Testis (tissue), 2 donors: ENCODE measurements at regions not wholly inside any gene's neighbourhood (a gene's known extent, or its start where the extent isn't known, plus 50 kb on each side); places are given as distances from the start of the nearest gene placed in this dataset.
A peak's percentile ranks its signal among the peaks of the same experiment; 100 is the strongest.

Experiments used
- DNase-seq: peaks from one replicate; pipeline ENCODE4 v3.0.0-alpha.2; 2019
- H3K27ac ChIP-seq, 2 donors: fragments of 200-600 bp; sonication (generic); one replicate each; pipeline ENCODE4 v1.5.1; 2019
- H3K27me3 ChIP-seq: fragments of 200-600 bp; sonication (generic); one replicate; pipeline ENCODE4 v1.5.1; 2019
- H3K36me3 ChIP-seq: fragments of 200-600 bp; sonication (generic); one replicate; pipeline ENCODE4 v1.5.1; 2017; ENCODE audit warnings: low read depth; ENCODE audit errors: missing control alignments
- H3K4me1 ChIP-seq: fragments of 200-600 bp; sonication (generic); one replicate; pipeline ENCODE4 v1.5.1; 2019
- H3K4me3 ChIP-seq, 2 donors: fragments of 200-600 bp; sonication (generic); one replicate each; pipeline ENCODE4 v1.5.1; 2017 to 2019
- H3K9me3 ChIP-seq: fragments of 200-600 bp; sonication (generic); one replicate; pipeline ENCODE4 v1.5.1; 2017
- POLR2A ChIP-seq: fragments of 450-650 bp; IDR thresholded peaks from one replicate; pipeline ENCODE4 v1.6.1; 2017; ENCODE audit warnings: antibody characterized with exemption, mild to moderate bottlenecking, moderate library complexity
- WGBS, 2 donors: methylation state at CpG; one replicate each; pipeline ENCODE4 v1.1.5; 2018; 5-methylcytosine and 5-hydroxymethylcytosine counted together
- intact Hi-C: fragments of 100-400 bp; cut with DNase I; formaldehyde crosslinking; loops from one replicate; pipeline ENCODE4 v1.15.1; 2023; ENCODE audit warnings: low total_unique reads
- TF ChIP-seq, protein P1 (sequence below), 3 experiments: fragments of 450-650 bp in 2 of 3; fragments of 200-600 bp in 1 of 3; sonication (generic) in 1 of 3; IDR thresholded peaks; one replicate each; pipeline ENCODE4 v1.5.1; 2016 to 2019; ENCODE audit warnings: antibody characterized with exemption in 3 of 3, mild to moderate bottlenecking in 2 of 3, moderate library complexity in 1 of 3

DNA sequence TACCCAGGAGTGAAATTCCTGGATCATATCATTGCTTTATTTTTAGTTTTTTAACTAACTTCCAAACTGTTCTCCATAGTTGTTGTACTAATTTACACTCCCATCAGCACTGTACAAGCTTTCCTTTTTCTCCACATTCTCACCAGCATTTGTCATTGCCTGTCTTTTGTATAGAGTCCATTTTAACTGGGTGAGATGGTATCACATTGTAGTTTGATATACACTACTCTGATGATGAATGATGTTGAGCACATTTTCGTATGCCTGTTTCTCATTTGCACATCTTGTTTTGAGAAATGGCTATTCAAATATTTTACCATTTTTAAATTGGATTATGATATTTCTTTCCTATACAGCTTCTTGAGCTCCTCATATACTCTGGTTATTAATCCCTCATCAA, 1586.6 kb downstream of the SI start:
- Histone ChIP-seq H3K27me3 (no peaks in the 10 kb centered on the region), H3K27ac (no peak overlapping the region), H3K4me1 (no peaks in the 10 kb centered on the region), H3K4me3 (no peak overlapping the region), H3K36me3 (no peaks in the 10 kb centered on the region), H3K9me3 (no peaks in the 10 kb centered on the region)
- WGBS, 2 donors: 85 to 88% methylated on average over 1 of the region's 1 CpG
- DNase-seq: no peak
- intact Hi-C loops: no loop called here
- no peak for TF ChIP-seq POLR2A
- TF ChIP-seq, protein P1, sequence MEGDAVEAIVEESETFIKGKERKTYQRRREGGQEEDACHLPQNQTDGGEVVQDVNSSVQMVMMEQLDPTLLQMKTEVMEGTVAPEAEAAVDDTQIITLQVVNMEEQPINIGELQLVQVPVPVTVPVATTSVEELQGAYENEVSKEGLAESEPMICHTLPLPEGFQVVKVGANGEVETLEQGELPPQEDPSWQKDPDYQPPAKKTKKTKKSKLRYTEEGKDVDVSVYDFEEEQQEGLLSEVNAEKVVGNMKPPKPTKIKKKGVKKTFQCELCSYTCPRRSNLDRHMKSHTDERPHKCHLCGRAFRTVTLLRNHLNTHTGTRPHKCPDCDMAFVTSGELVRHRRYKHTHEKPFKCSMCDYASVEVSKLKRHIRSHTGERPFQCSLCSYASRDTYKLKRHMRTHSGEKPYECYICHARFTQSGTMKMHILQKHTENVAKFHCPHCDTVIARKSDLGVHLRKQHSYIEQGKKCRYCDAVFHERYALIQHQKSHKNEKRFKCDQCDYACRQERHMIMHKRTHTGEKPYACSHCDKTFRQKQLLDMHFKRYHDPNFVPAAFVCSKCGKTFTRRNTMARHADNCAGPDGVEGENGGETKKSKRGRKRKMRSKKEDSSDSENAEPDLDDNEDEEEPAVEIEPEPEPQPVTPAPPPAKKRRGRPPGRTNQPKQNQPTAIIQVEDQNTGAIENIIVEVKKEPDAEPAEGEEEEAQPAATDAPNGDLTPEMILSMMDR (IDR thresholded peaks at IDR 0.05): no peak

DNA sequence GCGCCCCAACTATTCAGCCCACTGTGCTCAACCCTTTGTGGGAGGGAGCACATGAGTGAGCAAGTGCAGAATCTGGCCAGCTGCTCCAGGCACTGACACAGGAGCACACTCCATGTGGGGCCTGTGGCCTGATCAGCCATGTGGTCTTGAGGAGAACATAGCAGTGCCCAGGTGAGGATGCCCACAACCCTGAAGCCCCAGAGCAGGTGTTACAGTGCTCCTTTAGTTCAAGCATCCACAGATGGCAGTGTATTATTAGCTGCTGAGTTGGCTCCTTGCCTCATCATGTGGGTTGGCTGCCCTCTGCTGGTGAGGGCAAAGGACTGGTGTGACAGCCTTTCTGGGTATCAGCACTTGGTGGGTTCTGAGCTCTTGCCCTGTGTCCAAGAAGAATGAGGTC, 1588.2 kb downstream of the SI start:
- intact Hi-C loops: no loop called here
- DNase-seq: peak; percentile 41
- Histone ChIP-seq H3K4me1 (no peaks in the 10 kb centered on the region), H3K27ac (no peak overlapping the region), H3K9me3 (no peaks in the 10 kb centered on the region), H3K36me3 (no peaks in the 10 kb centered on the region), H3K4me3 (no peak overlapping the region), H3K27me3 (no peaks in the 10 kb centered on the region)
- TF ChIP-seq, protein P1 (IDR thresholded peaks at IDR 0.05): peak in 1 of 3 experiments; percentile 16
- no peak for TF ChIP-seq POLR2A
- 100% methylated on average over 1 of the region's 1 CpG for WGBS, 2 donors

DNA sequence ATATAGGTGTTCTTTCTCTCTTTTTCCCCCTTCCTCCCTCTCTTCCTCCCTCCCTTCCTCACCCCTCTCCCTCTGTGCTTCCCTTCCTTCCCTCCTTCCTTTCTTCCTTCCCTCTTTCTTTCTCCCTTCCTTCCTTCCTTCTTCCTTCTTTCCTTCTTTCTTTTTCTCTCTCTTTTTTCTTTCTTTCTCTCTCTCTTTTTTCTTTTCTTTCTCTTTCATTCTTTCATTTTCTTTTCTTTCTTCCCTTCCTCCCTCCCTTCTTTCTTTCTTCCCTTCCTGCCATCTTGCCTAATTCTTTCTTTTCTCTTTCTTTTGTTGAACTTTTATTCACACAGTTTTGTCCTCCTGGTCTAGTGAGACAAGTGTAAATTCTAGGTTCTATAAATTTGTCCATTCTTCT, 1595.6 kb downstream of the SI start:
- Histone ChIP-seq H3K27me3 (no peaks in the 10 kb centered on the region), H3K36me3 (no peaks in the 10 kb centered on the region), H3K27ac (no peak overlapping the region), H3K4me1 (no peaks in the 10 kb centered on the region), H3K4me3 (no peak overlapping the region), H3K9me3 (no peaks in the 10 kb centered on the region)
- intact Hi-C loops: no loop called here
- TF ChIP-seq POLR2A: no peak
- TF ChIP-seq, protein P1 (IDR thresholded peaks at IDR 0.05): no peak
- DNase-seq: no peak

DNA sequence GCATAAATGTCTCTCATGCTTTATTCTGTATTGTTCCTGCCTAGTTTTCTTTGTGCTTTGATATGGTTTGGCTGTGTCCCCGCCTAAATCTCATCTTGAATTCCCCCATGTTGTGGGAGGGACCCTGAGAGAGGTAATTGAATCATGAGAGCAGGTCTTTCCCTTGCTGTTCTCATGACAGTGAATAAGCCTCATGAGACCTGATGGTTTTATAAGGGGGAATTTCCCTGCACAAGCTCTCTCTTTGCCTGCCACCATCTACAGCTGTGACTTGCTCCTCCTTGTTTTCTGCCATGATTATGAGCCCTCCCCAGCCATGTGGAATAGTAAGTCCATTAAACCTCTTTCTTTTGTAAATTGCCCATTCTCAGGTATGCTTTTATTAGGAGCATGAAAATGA, 1596.6 kb downstream of the SI start:
- WGBS, 2 donors: 81 to 82% methylated on average over 1 of the region's 1 CpG
- intact Hi-C loops: no loop called here
- Histone ChIP-seq H3K9me3 (no peaks in the 10 kb centered on the region), H3K4me1 (no peaks in the 10 kb centered on the region), H3K27me3 (no peaks in the 10 kb centered on the region), H3K4me3 (no peak overlapping the region), H3K27ac (no peak overlapping the region), H3K36me3 (no peaks in the 10 kb centered on the region)
- no peak for DNase-seq
- TF ChIP-seq, protein P1 (IDR thresholded peaks at IDR 0.05): no peak
- TF ChIP-seq POLR2A: no peak

DNA sequence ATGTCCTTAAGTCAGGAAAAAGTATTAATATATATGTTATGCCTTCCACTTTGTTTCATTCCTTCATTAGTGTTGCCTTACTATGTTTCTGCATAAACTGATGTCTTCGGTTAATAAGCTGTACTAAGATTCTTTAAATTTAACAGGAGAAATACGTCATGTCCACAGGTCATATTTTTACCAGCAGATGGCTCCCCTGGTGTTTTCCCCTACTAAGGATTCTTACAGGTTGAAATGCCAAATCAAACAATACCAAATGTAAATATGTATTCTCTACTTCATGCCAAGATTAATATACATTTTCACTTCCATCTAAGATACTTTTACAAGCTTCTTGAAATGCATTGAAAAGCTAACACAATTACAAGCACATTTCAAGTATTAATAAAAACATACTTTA, 1602.1 kb downstream of the SI start:
- TF ChIP-seq POLR2A: no peak
- TF ChIP-seq, protein P1 (IDR thresholded peaks at IDR 0.05): no peak
- Histone ChIP-seq H3K27ac (no peak overlapping the region), H3K27me3 (no peaks in the 10 kb centered on the region), H3K36me3 (no peaks in the 10 kb centered on the region), H3K4me3 (no peak overlapping the region), H3K9me3 (no peaks in the 10 kb centered on the region), H3K4me1 (no peaks in the 10 kb centered on the region)
- WGBS, 2 donors: 46 to 53% methylated on average over 2 of the region's 2 CpGs
- DNase-seq: no peak
- intact Hi-C loops: no loop called here
